Tibial nerve (tissue), 4 donors: ENCODE measurements at regions not wholly inside any gene's neighbourhood (a gene's known extent, or its start where the extent isn't known, plus 50 kb on each side); places are given as distances from the start of the nearest gene placed in this dataset.
"Not testable (repeated sequence)": the region's sequence is repeated elsewhere in the genome, so short reads cannot be mapped to it uniquely, and the experiment has no call there.

Experiments
- DNase-seq, 2 donors: peaks; one replicate each; pipeline ENCODE4 v3.0.0-alpha.2; 2019; ENCODE audit warnings: low spot score in 2 of 2
- H3K27ac ChIP-seq, 4 donors: fragments of 200-600 bp; sonication (generic) in 3 of 4; one replicate each; pipeline ENCODE4 v1.5.1; 2017 to 2019; ENCODE audit warnings: mild to moderate bottlenecking in 1 of 4
- H3K27me3 ChIP-seq, 2 donors: fragments of 200-600 bp; sonication (generic) in 1 of 2; one replicate each; pipeline versions ENCODE4 v1.5.1 to v1.6.0; 2017 to 2019
- H3K36me3 ChIP-seq, 3 donors: fragments of 200-600 bp; sonication (generic); one replicate each; pipeline ENCODE4 v1.5.1; 2018 to 2019
- H3K4me1 ChIP-seq, 4 donors: fragments of 200-600 bp; sonication (generic) in 3 of 4; one replicate each; pipeline ENCODE4 v1.5.1; 2017 to 2019
- H3K4me3 ChIP-seq, 4 donors: fragments of 200-600 bp; sonication (generic) in 3 of 4; one replicate each; pipeline ENCODE4 v1.5.1; 2017 to 2019; ENCODE audit warnings: mild to moderate bottlenecking in 1 of 4, moderate library complexity in 1 of 4
- H3K9me3 ChIP-seq, 4 donors: fragments of 200-600 bp; sonication (generic) in 3 of 4; one replicate each; pipeline ENCODE4 v1.5.1; 2017 to 2019
- CTCF ChIP-seq, 5 experiments: fragments of 200-600 bp in 3 of 5; fragments of 450-650 bp in 2 of 5; sonication (generic) in 3 of 5; IDR thresholded peaks; one replicate each; pipeline ENCODE4 v1.5.1; 2016 to 2019; ENCODE audit warnings: antibody characterized with exemption in 5 of 5, mild to moderate bottlenecking in 3 of 5, moderate library complexity in 2 of 5
- EP300 ChIP-seq, 2 donors: sonication (generic); formaldehyde crosslinking; IDR thresholded peaks; one replicate each; pipeline ENCODE4 v1.6.1; 2017; ENCODE audit warnings: antibody characterized with exemption in 2 of 2, mild to moderate bottlenecking in 1 of 2
- POLR2A ChIP-seq, 2 donors: fragments of 450-650 bp; IDR thresholded peaks; one replicate each; pipeline ENCODE4 v1.6.1; 2017; ENCODE audit warnings: antibody characterized with exemption in 2 of 2, mild to moderate bottlenecking in 2 of 2, moderate library complexity in 2 of 2
- WGBS, 2 donors: methylation state at CpG; one replicate each; pipeline ENCODE4 v1.1.5; 2018; 5-methylcytosine and 5-hydroxymethylcytosine counted together

GRCh38 chr12:18827913-18828312, 90.0 kb downstream of the CAPZA3 start:
- no peak overlapping the region for H3K4me3 ChIP-seq
- peaks cover 0 to 11% (median 0%) of the 10 kb centered on the region in 4 donors for H3K9me3 ChIP-seq
- TF ChIP-seq CTCF (IDR thresholded peaks at IDR 0.05) (no peak), POLR2A (IDR thresholded peaks at IDR 0.05) (no peak), EP300 (IDR thresholded peaks at IDR 0.05) (no peak)
- H3K27me3 ChIP-seq, result no peaks in the 10 kb centered on the region
- no peak for DNase-seq
- H3K27ac ChIP-seq, result no peak overlapping the region
- H3K36me3 ChIP-seq, result no peaks in the 10 kb centered on the region
- no peaks in the 10 kb centered on the region for H3K4me1 ChIP-seq
- WGBS, 2 donors, result 87 to 90% methylated on average over 2 of the region's 2 CpGs

GRCh38 chr12:18828483-18828882, 90.6 kb downstream of the CAPZA3 start:
- H3K4me1 ChIP-seq, result no peaks in the 10 kb centered on the region
- TF ChIP-seq EP300 (IDR thresholded peaks at IDR 0.05) (no peak), CTCF (IDR thresholded peaks at IDR 0.05) (no peak), POLR2A (IDR thresholded peaks at IDR 0.05) (no peak)
- DNase-seq, result no peak
- H3K36me3 ChIP-seq, result no peaks in the 10 kb centered on the region
- peaks cover 0 to 11% (median 0%) of the 10 kb centered on the region in 4 donors for H3K9me3 ChIP-seq
- H3K4me3 ChIP-seq, result no peak overlapping the region
- H3K27ac ChIP-seq, result no peak overlapping the region
- no peaks in the 10 kb centered on the region for H3K27me3 ChIP-seq

- Histone ChIP-seq H3K27ac (no peak overlapping the region), H3K4me3 (no peak overlapping the region), H3K27me3 (no peaks in the 10 kb centered on the region), H3K4me1 (no peaks in the 10 kb centered on the region), H3K36me3 (no peaks in the 10 kb centered on the region), H3K9me3 (peaks cover 0 to 11% (median 0%) of the 10 kb centered on the region in 4 donors)
- no peak for DNase-seq
- TF ChIP-seq CTCF (IDR thresholded peaks at IDR 0.05) (no peak), EP300 (IDR thresholded peaks at IDR 0.05) (no peak), POLR2A (IDR thresholded peaks at IDR 0.05) (no peak)
These were observed 91.1 kb downstream of the CAPZA3 start for GRCh38 chr12:18828987-18829386.

- 84 to 86% methylated on average over 2 of the region's 2 CpGs for WGBS, 2 donors
- DNase-seq, H3K36me3 ChIP-seq: not testable (repeated sequence)
These were observed 95.0 kb downstream of the CAPZA3 start for GRCh38 chr12:18832932-18833331.

GRCh38 chr12:18837025-18837424, 99.1 kb downstream of the CAPZA3 start:
- H3K9me3 ChIP-seq, result peaks cover 0 to 5% (median 0%) of the 10 kb centered on the region in 4 donors
- TF ChIP-seq CTCF (IDR thresholded peaks at IDR 0.05), result no peak
- TF ChIP-seq POLR2A (IDR thresholded peaks at IDR 0.05), result no peak
- no peak for TF ChIP-seq EP300 (IDR thresholded peaks at IDR 0.05)
- H3K4me1 ChIP-seq, result no peaks in the 10 kb centered on the region
- no peak overlapping the region for H3K4me3 ChIP-seq
- no peaks in the 10 kb centered on the region for H3K36me3 ChIP-seq
- no peak overlapping the region for H3K27ac ChIP-seq
- no peaks in the 10 kb centered on the region for H3K27me3 ChIP-seq
- WGBS, 2 donors, result 68 to 77% methylated on average over 4 of the region's 4 CpGs
- DNase-seq, result no peak

More at GRCh38 chr12:18832932-18833331, 95.0 kb downstream of the CAPZA3 start:
- H3K27ac ChIP-seq, H3K4me1 ChIP-seq, H3K27me3 ChIP-seq, H3K4me3 ChIP-seq: not testable (repeated sequence)
- H3K9me3 ChIP-seq, result peaks cover 0 to 11% (median 0%) of the 10 kb centered on the region in 4 donors

- Histone ChIP-seq H3K36me3 (no peaks in the 10 kb centered on the region), H3K9me3 (peaks cover 0 to 5% (median 0%) of the 10 kb centered on the region in 4 donors), H3K4me3 (no peak overlapping the region), H3K27me3 (no peaks in the 10 kb centered on the region), H3K27ac (no peak overlapping the region), H3K4me1 (no peaks in the 10 kb centered on the region)
- TF ChIP-seq EP300 (IDR thresholded peaks at IDR 0.05) (no peak), CTCF (IDR thresholded peaks at IDR 0.05) (no peak), POLR2A (IDR thresholded peaks at IDR 0.05) (no peak)
- 73 to 74% methylated on average over 2 of the region's 2 CpGs for WGBS, 2 donors
- no peak for DNase-seq
These were observed 99.6 kb downstream of the CAPZA3 start for GRCh38 chr12:18837505-18837904.

- H3K27ac ChIP-seq, H3K4me3 ChIP-seq, H3K27me3 ChIP-seq, H3K9me3 ChIP-seq, H3K36me3 ChIP-seq, DNase-seq, H3K4me1 ChIP-seq: not testable (repeated sequence)
- WGBS, 2 donors, result 85 to 86% methylated on average over 4 of the region's 4 CpGs
These were observed 103.1 kb downstream of the CAPZA3 start for GRCh38 chr12:18840997-18841396.
